ENCODE measurements at regions not wholly inside any gene's neighbourhood (a gene's known extent, or its start where the extent isn't known, plus 50 kb on each side); places are given as distances from the start of the nearest gene placed in this dataset.

GRCh38 chr12:23423796-23424195 lies 525.7 kb downstream of the SOX5 start:
- TF ChIP-seq CTCF (IDR thresholded peaks at IDR 0.05 in 4 of 5, conservative IDR thresholded peaks at IDR 0.05 in 1 of 5) = no peak
- no peak for TF ChIP-seq POLR2A (IDR thresholded peaks at IDR 0.05)

Data from gastrocnemius medialis (tissue), 4 donors.